ENCODE measurements at regions not wholly inside any gene's neighbourhood (a gene's known extent, or its start where the extent isn't known, plus 50 kb on each side); places are given as distances from the start of the nearest gene placed in this dataset.
A peak's percentile ranks its signal among the peaks of the same experiment; 100 is the strongest.

- H3K79me2 ChIP-seq (ENCODE audit: control insufficient read depth, low read length), result no peaks in the 10 kb centered on the region
- H3K4me3 ChIP-seq (ENCODE audit: low read length), result 0 out of 2 replicates have a peak overlapping the region, but pooled peaks have one; percentile 11
- H3K27ac ChIP-seq (ENCODE audit: low read depth, low read length), result no peak overlapping the region
- no peaks in the 10 kb centered on the region for H4K20me1 ChIP-seq (ENCODE audit: control insufficient read depth, insufficient read depth, low read depth, low read length)
- H3K4me1 ChIP-seq (ENCODE audit: control insufficient read depth, low read length), result no peaks in the 10 kb centered on the region; the same call in 1 of the 2 replicates
- H3K27me3 ChIP-seq (ENCODE audit: control insufficient read depth, low read length), result no peaks in the 10 kb centered on the region
- no peaks in the 10 kb centered on the region for H3F3A ChIP-seq (ENCODE audit: control insufficient read depth, insufficient read depth)
- H3K9me2 ChIP-seq (replicated peaks; ENCODE audit: control insufficient read depth, low read length), result no peaks in the 10 kb centered on the region
- TF ChIP-seq EZH2phosphoT487 (IDR thresholded peaks at IDR 0.05; ENCODE audit: borderline replicate concordance, low read length), result no peak
- TF ChIP-seq, protein P1, sequence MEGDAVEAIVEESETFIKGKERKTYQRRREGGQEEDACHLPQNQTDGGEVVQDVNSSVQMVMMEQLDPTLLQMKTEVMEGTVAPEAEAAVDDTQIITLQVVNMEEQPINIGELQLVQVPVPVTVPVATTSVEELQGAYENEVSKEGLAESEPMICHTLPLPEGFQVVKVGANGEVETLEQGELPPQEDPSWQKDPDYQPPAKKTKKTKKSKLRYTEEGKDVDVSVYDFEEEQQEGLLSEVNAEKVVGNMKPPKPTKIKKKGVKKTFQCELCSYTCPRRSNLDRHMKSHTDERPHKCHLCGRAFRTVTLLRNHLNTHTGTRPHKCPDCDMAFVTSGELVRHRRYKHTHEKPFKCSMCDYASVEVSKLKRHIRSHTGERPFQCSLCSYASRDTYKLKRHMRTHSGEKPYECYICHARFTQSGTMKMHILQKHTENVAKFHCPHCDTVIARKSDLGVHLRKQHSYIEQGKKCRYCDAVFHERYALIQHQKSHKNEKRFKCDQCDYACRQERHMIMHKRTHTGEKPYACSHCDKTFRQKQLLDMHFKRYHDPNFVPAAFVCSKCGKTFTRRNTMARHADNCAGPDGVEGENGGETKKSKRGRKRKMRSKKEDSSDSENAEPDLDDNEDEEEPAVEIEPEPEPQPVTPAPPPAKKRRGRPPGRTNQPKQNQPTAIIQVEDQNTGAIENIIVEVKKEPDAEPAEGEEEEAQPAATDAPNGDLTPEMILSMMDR (IDR thresholded peaks at IDR 0.05; ENCODE audit: low read depth, low read length, poor library complexity, severe bottlenecking), result peak; percentile 91
- H3K36me3 ChIP-seq (ENCODE audit: control insufficient read depth, low read length), result no peaks in the 10 kb centered on the region
- H3K4me2 ChIP-seq (ENCODE audit: low read length), result peak overlapping the region; percentile 49
- no peaks in the 10 kb centered on the region for H3K9me3 ChIP-seq (ENCODE audit: control insufficient read depth, insufficient read depth, low read length)
Measured at GRCh38 chr10:129332476-129332875, 134.6 kb upstream of the MGMT start.

GRCh38 chr10:129333706-129334105 lies 133.3 kb upstream of the MGMT start:
- Histone ChIP-seq H3K9me2 (replicated peaks; ENCODE audit: control insufficient read depth, low read length) (no peaks in the 10 kb centered on the region), H3K9me3 (ENCODE audit: control insufficient read depth, insufficient read depth, low read length) (no peaks in the 10 kb centered on the region), H3F3A (ENCODE audit: control insufficient read depth, insufficient read depth) (no peaks in the 10 kb centered on the region), H3K27me3 (ENCODE audit: control insufficient read depth, low read length) (no peaks in the 10 kb centered on the region), H3K4me3 (ENCODE audit: low read length) (no peak overlapping the region), H3K4me2 (ENCODE audit: low read length) (no peak overlapping the region), H3K36me3 (ENCODE audit: control insufficient read depth, low read length) (no peaks in the 10 kb centered on the region), H4K20me1 (ENCODE audit: control insufficient read depth, insufficient read depth, low read depth, low read length) (no peaks in the 10 kb centered on the region), H3K4me1 (ENCODE audit: control insufficient read depth, low read length) (no peaks in the 10 kb centered on the region; the same call in 1 of the 2 replicates), H3K27ac (ENCODE audit: low read depth, low read length) (no peak overlapping the region), H3K79me2 (ENCODE audit: control insufficient read depth, low read length) (no peaks in the 10 kb centered on the region)
- no peak for TF ChIP-seq EZH2phosphoT487 (IDR thresholded peaks at IDR 0.05; ENCODE audit: borderline replicate concordance, low read length)

GRCh38 chr10:129334266-129334665 lies 132.8 kb upstream of the MGMT start:
- Histone ChIP-seq H3K27me3 (ENCODE audit: control insufficient read depth, low read length) (no peaks in the 10 kb centered on the region), H3K4me3 (ENCODE audit: low read length) (no peak overlapping the region), H3K9me3 (ENCODE audit: control insufficient read depth, insufficient read depth, low read length) (no peaks in the 10 kb centered on the region), H3K27ac (ENCODE audit: low read depth, low read length) (no peak overlapping the region), H4K20me1 (ENCODE audit: control insufficient read depth, insufficient read depth, low read depth, low read length) (no peaks in the 10 kb centered on the region), H3K36me3 (ENCODE audit: control insufficient read depth, low read length) (no peaks in the 10 kb centered on the region), H3F3A (ENCODE audit: control insufficient read depth, insufficient read depth) (no peaks in the 10 kb centered on the region), H3K4me1 (ENCODE audit: control insufficient read depth, low read length) (no peaks in the 10 kb centered on the region; the same call in 1 of the 2 replicates), H3K79me2 (ENCODE audit: control insufficient read depth, low read length) (no peaks in the 10 kb centered on the region), H3K4me2 (ENCODE audit: low read length) (no peak overlapping the region), H3K9me2 (replicated peaks; ENCODE audit: control insufficient read depth, low read length) (no peaks in the 10 kb centered on the region)
- no peak for TF ChIP-seq EZH2phosphoT487 (IDR thresholded peaks at IDR 0.05; ENCODE audit: borderline replicate concordance, low read length)
- TF ChIP-seq, protein P1 (IDR thresholded peaks at IDR 0.05; ENCODE audit: low read depth, low read length, poor library complexity, severe bottlenecking), result no peak

- Histone ChIP-seq H3K27ac (ENCODE audit: low read depth, low read length) (no peak overlapping the region), H3K9me2 (replicated peaks; ENCODE audit: control insufficient read depth, low read length) (no peaks in the 10 kb centered on the region), H3K4me2 (ENCODE audit: low read length) (no peak overlapping the region), H3F3A (ENCODE audit: control insufficient read depth, insufficient read depth) (no peaks in the 10 kb centered on the region), H3K4me1 (ENCODE audit: control insufficient read depth, low read length) (no peaks in the 10 kb centered on the region; the same call in 1 of the 2 replicates), H3K9me3 (ENCODE audit: control insufficient read depth, insufficient read depth, low read length) (no peaks in the 10 kb centered on the region), H3K79me2 (ENCODE audit: control insufficient read depth, low read length) (no peaks in the 10 kb centered on the region), H4K20me1 (ENCODE audit: control insufficient read depth, insufficient read depth, low read depth, low read length) (no peaks in the 10 kb centered on the region), H3K36me3 (ENCODE audit: control insufficient read depth, low read length) (no peaks in the 10 kb centered on the region), H3K4me3 (ENCODE audit: low read length) (no peak overlapping the region), H3K27me3 (ENCODE audit: control insufficient read depth, low read length) (no peaks in the 10 kb centered on the region)
- TF ChIP-seq, protein P1 (IDR thresholded peaks at IDR 0.05; ENCODE audit: low read depth, low read length, poor library complexity, severe bottlenecking), result no peak
- TF ChIP-seq EZH2phosphoT487 (IDR thresholded peaks at IDR 0.05; ENCODE audit: borderline replicate concordance, low read length), result no peak
Measured at GRCh38 chr10:129335396-129335795, 131.6 kb upstream of the MGMT start.

All from DOHH2 (cell line).